ENCODE measurements at regions not wholly inside any gene's neighbourhood (a gene's known extent, or its start where the extent isn't known, plus 50 kb on each side); places are given as distances from the start of the nearest gene placed in this dataset.

- TF ChIP-seq CTCF (conservative IDR thresholded peaks at IDR 0.05) (no peak), ZFX (IDR thresholded peaks at IDR 0.05) (no peak)
These were observed 906.7 kb downstream of the NR2F1-AS1 start for GRCh38 chr5:92674321-92674720.
